SU-DHL-6 (cell line): ENCODE measurements at regions not wholly inside any gene's neighbourhood (a gene's known extent, or its start where the extent isn't known, plus 50 kb on each side); places are given as distances from the start of the nearest gene placed in this dataset.

Source experiments
- EZH2phosphoT487 ChIP-seq: fragments of 200-600 bp; sonication (generic), shearing (Covaris generic); conservative IDR thresholded peaks from 2 replicates; pipeline ENCODE4 v1.6.1; 2018; ENCODE audit warnings: mild to moderate bottlenecking, antibody characterized with exemption, low read length, moderate library complexity, mixed read lengths
- TF ChIP-seq, protein P1 (sequence below): fragments of 200-600 bp; sonication (generic); IDR thresholded peaks from one replicate; pipeline ENCODE4 v1.5.1; 2017; ENCODE audit warnings: antibody characterized with exemption, mild to moderate bottlenecking, low read length, moderate library complexity; ENCODE audit not compliant: insufficient read depth, poor library complexity, severe bottlenecking

DNA sequence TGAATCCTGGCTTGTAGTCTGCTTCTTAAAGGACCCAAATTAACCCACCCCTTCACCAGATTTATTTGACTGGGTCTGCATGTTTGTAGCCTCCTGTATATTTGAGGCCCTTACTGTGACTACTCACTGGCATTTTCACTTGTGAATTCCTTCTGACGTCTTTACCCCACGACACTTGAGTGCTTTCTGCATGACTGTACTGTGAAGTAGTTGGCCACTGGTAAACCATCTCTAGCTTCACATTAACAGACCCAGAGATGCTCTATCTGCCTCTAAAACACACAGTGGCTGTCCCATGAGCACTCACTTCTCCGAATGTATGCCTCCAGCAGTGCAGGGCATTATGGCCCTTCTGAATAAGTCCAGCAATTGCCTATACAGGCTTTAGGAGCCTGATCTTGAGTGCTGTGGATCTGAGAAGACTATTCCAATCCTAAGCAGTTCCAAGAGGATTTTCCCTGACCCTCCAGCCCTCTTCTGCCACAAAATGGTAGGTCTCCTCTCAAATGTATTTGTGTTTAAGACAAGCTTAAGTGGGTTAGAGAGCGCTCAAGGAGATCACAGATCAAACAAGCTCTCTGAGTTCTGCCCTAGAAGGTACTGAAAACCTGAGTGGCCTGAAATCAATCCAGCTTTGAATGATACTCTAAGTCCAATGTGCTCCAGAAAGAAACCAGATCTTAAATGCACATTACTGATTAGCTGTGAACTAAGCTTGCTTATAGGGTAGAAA is 534.7 kb downstream of the RPS29 start:
- TF ChIP-seq, protein P1, sequence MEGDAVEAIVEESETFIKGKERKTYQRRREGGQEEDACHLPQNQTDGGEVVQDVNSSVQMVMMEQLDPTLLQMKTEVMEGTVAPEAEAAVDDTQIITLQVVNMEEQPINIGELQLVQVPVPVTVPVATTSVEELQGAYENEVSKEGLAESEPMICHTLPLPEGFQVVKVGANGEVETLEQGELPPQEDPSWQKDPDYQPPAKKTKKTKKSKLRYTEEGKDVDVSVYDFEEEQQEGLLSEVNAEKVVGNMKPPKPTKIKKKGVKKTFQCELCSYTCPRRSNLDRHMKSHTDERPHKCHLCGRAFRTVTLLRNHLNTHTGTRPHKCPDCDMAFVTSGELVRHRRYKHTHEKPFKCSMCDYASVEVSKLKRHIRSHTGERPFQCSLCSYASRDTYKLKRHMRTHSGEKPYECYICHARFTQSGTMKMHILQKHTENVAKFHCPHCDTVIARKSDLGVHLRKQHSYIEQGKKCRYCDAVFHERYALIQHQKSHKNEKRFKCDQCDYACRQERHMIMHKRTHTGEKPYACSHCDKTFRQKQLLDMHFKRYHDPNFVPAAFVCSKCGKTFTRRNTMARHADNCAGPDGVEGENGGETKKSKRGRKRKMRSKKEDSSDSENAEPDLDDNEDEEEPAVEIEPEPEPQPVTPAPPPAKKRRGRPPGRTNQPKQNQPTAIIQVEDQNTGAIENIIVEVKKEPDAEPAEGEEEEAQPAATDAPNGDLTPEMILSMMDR, result no peak
- TF ChIP-seq EZH2phosphoT487, result no peak
